ENCODE measurements at regions not wholly inside any gene's neighbourhood (a gene's known extent, or its start where the extent isn't known, plus 50 kb on each side); places are given as distances from the start of the nearest gene placed in this dataset.

GRCh38 chr5:110031402-110032140 lies 341.8 kb downstream of the MAN2A1 start:
- TF ChIP-seq CTCF (IDR thresholded peaks at IDR 0.05) = no peak
- no peak for TF ChIP-seq ZFX (IDR thresholded peaks at IDR 0.05; ENCODE audit: borderline replicate concordance)
- H3K27ac ChIP-seq = no peak overlapping the region

GRCh38 chr5:110032376-110032775 lies 342.6 kb downstream of the MAN2A1 start:
- no peak overlapping the region for H3K27ac ChIP-seq
- TF ChIP-seq ZFX (IDR thresholded peaks at IDR 0.05; ENCODE audit: borderline replicate concordance) (no peak), CTCF (IDR thresholded peaks at IDR 0.05) (no peak)

DNA sequence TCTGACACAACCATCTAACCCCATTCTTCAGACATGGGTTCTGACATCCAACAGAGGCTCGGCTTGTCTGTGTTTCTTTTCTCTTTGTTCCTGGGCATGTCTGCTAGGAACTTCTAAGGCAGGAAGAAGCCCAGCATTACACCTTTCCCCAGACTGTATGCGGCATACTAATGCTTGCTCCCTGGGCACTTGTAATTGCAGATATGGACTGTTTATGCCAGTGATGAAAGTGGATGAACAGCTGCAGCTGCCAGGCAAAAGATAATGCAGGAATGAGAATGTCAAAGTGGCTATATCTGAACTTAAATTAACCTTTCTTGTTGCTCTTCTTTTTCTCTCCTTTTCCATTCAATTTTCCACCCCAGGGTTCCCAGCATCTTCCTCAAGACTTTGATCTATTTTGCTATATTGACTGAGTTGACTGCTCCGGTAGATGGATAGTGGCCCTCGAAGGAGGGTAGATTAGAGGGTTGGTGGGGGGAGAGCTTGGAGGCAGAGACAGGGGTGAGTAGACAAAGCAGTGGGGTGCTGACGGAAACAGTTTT lies 344.4 kb downstream of the MAN2A1 start:
- no peak overlapping the region for H3K27ac ChIP-seq

GRCh38 chr5:110038297-110038997 lies 348.7 kb downstream of the MAN2A1 start:
- H3K27ac ChIP-seq = no peak overlapping the region
- no peak for TF ChIP-seq ZFX (IDR thresholded peaks at IDR 0.05; ENCODE audit: borderline replicate concordance)
- TF ChIP-seq CTCF (IDR thresholded peaks at IDR 0.05) = no peak

More for the DNA sequence above, 344.4 kb downstream of the MAN2A1 start:
- TF ChIP-seq CTCF (IDR thresholded peaks at IDR 0.05) (no peak), ZFX (IDR thresholded peaks at IDR 0.05; ENCODE audit: borderline replicate concordance) (no peak)

DNA sequence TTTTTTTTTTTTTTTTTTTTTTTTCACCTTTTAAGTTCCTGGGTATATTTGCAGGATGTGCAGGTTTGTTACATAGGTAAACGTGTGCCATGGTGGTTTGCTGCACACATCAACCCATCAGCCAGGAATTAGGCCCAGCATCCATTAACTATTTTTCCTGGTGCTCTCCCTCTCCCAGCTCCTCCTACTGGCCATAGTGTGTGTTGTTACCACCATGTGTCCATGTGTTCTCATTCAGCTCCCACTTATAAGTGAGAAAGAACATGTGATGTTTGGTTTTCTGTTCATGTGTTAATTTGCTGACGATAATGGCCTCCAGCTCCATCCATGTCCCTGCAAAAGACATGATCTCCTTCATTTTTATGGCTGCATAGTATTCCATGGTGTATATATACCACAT lies 350.5 kb downstream of the MAN2A1 start:
- H3K27ac ChIP-seq = no peak overlapping the region
- TF ChIP-seq ZFX (IDR thresholded peaks at IDR 0.05; ENCODE audit: borderline replicate concordance) (no peak), CTCF (IDR thresholded peaks at IDR 0.05) (peak; percentile 34)

DNA sequence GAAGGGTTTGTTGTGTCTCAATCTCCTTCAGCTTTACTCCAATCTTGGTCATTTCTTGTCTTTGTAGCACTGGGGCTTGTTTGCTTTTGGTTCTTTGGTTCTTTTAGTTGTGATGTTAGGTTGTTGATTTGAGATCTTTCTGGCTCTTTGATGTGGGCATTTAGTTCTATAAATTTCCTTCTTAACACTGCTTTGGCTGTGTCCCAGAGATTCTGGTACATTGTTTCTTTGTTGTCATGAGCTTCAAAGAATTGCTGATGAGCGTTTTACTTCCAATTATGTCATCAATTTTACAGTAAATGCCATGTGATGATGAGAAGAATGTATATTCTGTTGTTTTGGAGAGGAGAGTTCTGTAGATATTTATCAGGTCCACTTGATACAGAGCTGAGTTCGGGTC lies 353.3 kb downstream of the MAN2A1 start:
- no peak overlapping the region for H3K27ac ChIP-seq
- TF ChIP-seq CTCF (IDR thresholded peaks at IDR 0.05) (no peak), ZFX (IDR thresholded peaks at IDR 0.05; ENCODE audit: borderline replicate concordance) (no peak)

- no peak for TF ChIP-seq ZFX (IDR thresholded peaks at IDR 0.05; ENCODE audit: borderline replicate concordance)
- peak; percentile 23 for TF ChIP-seq CTCF (IDR thresholded peaks at IDR 0.05)
- H3K27ac ChIP-seq = no peak overlapping the region
Observed at GRCh38 chr5:110045158-110045557, 355.4 kb downstream of the MAN2A1 start.

Data from 22Rv1 (cell line).